Activated naive CD8-positive, alpha-beta T cell treated with anti-CD3 and anti-CD28 coated beads, Interleukin-2, amount 50 U/mL, for 24 hours (primary cell): ENCODE measurements at regions not wholly inside any gene's neighbourhood (a gene's known extent, or its start where the extent isn't known, plus 50 kb on each side); places are given as distances from the start of the nearest gene placed in this dataset.

Experiments
- ATAC-seq: fragments of 150-1000 bp; cut with Tn5 transposase; one replicate; pipeline ENCODE4 v1.10.0; 2021
- DNase-seq: peaks from one replicate; pipeline ENCODE4 v3.0.0; 2021
- H3K27ac Mint-ChIP-seq: one replicate; pipeline ENCODE4 v1.8.0; 2021; ENCODE audit warnings: mild to moderate bottlenecking, mixed read lengths
- H3K27me3 Mint-ChIP-seq: one replicate; pipeline ENCODE4 v1.8.0; 2021; ENCODE audit warnings: mixed read lengths
- H3K36me3 Mint-ChIP-seq: one replicate; pipeline ENCODE4 v1.8.0; 2021; ENCODE audit warnings: low read depth, mixed read lengths
- H3K4me1 Mint-ChIP-seq: one replicate; pipeline ENCODE4 v1.8.0; 2021; ENCODE audit warnings: mixed read lengths
- H3K4me3 Mint-ChIP-seq: one replicate; pipeline ENCODE4 v1.8.0; 2021; ENCODE audit warnings: mild to moderate bottlenecking, moderate library complexity, mixed read lengths
- H3K9me3 Mint-ChIP-seq: one replicate; pipeline ENCODE4 v1.8.0; 2021; ENCODE audit warnings: mixed read lengths

DNA sequence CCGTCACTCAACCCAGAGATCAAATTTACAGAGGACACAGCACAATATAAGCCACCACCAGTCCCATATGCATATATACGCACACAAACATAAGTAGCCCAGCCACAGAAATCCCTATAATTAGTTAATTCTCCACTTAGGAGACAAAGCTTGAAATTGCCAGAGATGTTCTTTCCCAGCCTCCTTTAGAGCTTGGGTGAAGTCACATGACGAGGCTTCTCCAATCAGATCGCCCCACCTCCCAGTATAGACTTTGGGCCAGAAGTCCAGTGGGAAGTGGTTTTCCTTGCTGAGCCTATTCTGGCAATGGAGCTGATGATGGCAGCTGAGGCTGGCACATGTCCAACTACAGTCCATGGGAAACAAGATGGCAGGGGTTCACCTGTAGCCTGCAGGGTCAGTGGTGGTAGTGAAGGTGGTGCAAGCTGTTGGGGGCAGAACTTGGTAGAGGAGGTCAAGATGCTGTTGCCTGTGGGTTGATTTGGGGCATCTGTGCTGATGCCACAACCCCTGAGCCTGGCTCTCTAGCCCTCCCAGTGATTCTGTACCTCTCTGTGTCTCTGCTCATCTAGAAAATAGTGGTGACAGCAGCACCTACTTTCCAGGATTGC is 535.9 kb downstream of the MATN1 start:
- H3K27me3 Mint-ChIP-seq: peaks cover 6% of the 10 kb centered on the region
- H3K4me3 Mint-ChIP-seq: no peak overlapping the region
- H3K36me3 Mint-ChIP-seq: no peaks in the 10 kb centered on the region
- no peak overlapping the region for H3K27ac Mint-ChIP-seq
- DNase-seq: no peak
- peaks cover 9% of the 10 kb centered on the region for H3K4me1 Mint-ChIP-seq
- ATAC-seq: no peak
- no peaks in the 10 kb centered on the region for H3K9me3 Mint-ChIP-seq

GRCh38 chr1:30186586-30186985 is 536.8 kb downstream of the MATN1 start:
- Mint-ChIP-seq H3K9me3 (no peaks in the 10 kb centered on the region), H3K4me3 (no peak overlapping the region)

DNA sequence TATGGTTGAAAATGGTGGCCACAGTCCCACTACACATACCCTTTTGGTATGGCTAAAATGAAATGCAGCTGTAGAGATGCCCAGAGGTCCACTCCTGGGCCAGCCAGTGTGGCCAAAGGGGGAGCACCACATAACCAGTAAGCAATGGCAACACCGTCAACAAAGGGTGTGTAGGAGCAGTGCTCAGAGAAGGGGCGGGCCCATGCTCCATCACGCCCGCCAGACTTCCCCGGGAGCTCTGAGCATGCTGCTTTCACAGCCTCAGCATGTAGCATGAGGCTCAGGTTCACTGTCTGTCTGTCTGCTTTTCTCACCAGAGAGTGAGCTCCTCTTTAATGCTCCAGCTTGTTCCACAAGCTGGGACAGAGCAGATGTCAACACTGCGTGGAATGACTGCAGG is 537.6 kb downstream of the MATN1 start:
- no peak overlapping the region for H3K4me3 Mint-ChIP-seq
- no peaks in the 10 kb centered on the region for H3K36me3 Mint-ChIP-seq
- ATAC-seq (no peak), DNase-seq (no peak)
- H3K27me3 Mint-ChIP-seq: peaks cover 6% of the 10 kb centered on the region
- peaks cover 3% of the 10 kb centered on the region for H3K4me1 Mint-ChIP-seq
- no peaks in the 10 kb centered on the region for H3K9me3 Mint-ChIP-seq
- no peak overlapping the region for H3K27ac Mint-ChIP-seq

More at GRCh38 chr1:30186586-30186985, 536.8 kb downstream of the MATN1 start:
- H3K27me3 Mint-ChIP-seq: peaks cover 6% of the 10 kb centered on the region
- peaks cover 9% of the 10 kb centered on the region for H3K4me1 Mint-ChIP-seq
- H3K36me3 Mint-ChIP-seq: no peaks in the 10 kb centered on the region
- H3K27ac Mint-ChIP-seq: no peak overlapping the region
- ATAC-seq: no peak
- no peak for DNase-seq

DNA sequence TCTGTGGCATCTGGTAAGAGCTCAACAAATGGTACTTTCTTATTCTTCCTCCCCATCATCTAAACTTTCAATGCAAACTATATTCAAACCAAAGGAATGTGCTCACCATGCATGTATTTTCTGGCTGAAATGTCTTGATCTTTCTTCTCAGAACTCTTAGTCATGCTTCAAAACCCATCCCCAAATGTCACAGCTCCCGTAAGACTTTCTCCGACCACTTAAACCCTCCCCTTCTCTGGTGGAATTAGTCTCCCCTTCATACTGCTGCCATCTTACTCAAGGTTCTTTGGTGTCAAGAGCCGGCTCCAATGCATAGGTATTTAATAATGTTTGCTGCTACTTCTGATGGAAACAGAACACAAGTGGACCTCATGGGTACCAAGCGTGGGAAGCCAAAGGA is 538.1 kb downstream of the MATN1 start:
- Mint-ChIP-seq H3K4me1 (no peaks in the 10 kb centered on the region), H3K36me3 (no peaks in the 10 kb centered on the region), H3K27ac (no peak overlapping the region), H3K9me3 (no peaks in the 10 kb centered on the region), H3K27me3 (peaks cover 6% of the 10 kb centered on the region), H3K4me3 (no peak overlapping the region)
- no peak for DNase-seq
- ATAC-seq: no peak

- Mint-ChIP-seq H3K9me3 (no peaks in the 10 kb centered on the region), H3K4me1 (no peaks in the 10 kb centered on the region), H3K27ac (no peak overlapping the region), H3K36me3 (no peaks in the 10 kb centered on the region), H3K27me3 (peaks cover 5% of the 10 kb centered on the region), H3K4me3 (no peak overlapping the region)
- DNase-seq: no peak
- no peak for ATAC-seq
Observed at GRCh38 chr1:30184393-30185141, 538.8 kb downstream of the MATN1 start.

DNA sequence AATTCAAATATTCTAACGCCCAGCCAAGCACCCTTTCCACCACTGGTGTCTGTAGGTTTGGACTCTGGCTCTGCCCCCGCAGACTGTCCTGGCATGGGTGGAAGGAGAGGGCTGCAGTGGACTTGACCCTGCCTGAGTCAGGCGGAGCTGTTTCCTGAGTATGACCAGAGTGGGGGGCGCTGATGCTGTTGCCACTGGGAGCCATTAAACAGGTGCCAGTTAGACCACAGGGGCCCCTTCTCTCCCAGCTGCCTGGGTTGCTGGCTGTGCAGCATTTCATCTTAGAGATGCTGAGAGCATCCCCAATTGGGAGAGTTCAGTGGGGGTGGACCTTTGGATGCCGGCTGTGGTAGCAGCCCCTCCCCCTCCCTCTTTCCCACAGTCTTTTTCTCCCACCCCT is 539.5 kb downstream of the MATN1 start:
- DNase-seq: no peak
- Mint-ChIP-seq H3K27ac (no peak overlapping the region), H3K4me1 (no peaks in the 10 kb centered on the region), H3K36me3 (no peaks in the 10 kb centered on the region), H3K4me3 (no peak overlapping the region), H3K9me3 (peaks cover 3% of the 10 kb centered on the region), H3K27me3 (peaks cover 3% of the 10 kb centered on the region)
- ATAC-seq: no peak

GRCh38 chr1:30183006-30183405 is 540.4 kb downstream of the MATN1 start:
- Mint-ChIP-seq H3K4me1 (no peaks in the 10 kb centered on the region), H3K36me3 (no peaks in the 10 kb centered on the region), H3K27me3 (peaks cover 2% of the 10 kb centered on the region), H3K4me3 (no peak overlapping the region), H3K27ac (no peak overlapping the region), H3K9me3 (peaks cover 3% of the 10 kb centered on the region)
- no peak for DNase-seq
- ATAC-seq: no peak

GRCh38 chr1:30179942-30180543 is 543.3 kb downstream of the MATN1 start:
- H3K4me1 Mint-ChIP-seq: no peaks in the 10 kb centered on the region
- H3K27me3 Mint-ChIP-seq: peaks cover 9% of the 10 kb centered on the region
- DNase-seq (no peak), ATAC-seq (no peak)
- H3K4me3 Mint-ChIP-seq: no peak overlapping the region
- H3K36me3 Mint-ChIP-seq: no peaks in the 10 kb centered on the region
- peaks cover 3% of the 10 kb centered on the region for H3K9me3 Mint-ChIP-seq
- H3K27ac Mint-ChIP-seq: no peak overlapping the region

DNA sequence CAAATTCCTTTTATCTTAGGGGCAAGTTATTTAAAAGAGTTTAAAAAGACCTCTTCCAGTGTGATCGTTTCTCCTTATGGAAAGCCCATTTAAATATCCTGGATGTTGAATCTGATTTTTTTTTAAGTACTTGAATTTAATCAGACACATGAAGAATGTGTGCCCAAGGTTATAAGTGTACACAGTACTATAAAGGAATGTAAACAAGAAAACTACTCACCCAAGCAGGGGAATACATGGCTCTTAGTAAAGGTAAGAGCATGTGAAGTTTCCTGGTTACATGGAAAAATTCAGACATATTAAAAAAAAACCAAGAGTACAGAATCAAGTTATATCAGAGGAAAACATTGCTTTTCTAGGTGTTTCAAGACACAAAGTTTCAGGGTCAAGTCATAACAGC is 546.9 kb downstream of the MATN1 start:
- ATAC-seq: no peak
- peaks cover 13% of the 10 kb centered on the region for H3K27me3 Mint-ChIP-seq
- H3K27ac Mint-ChIP-seq: no peak overlapping the region
- peaks cover 3% of the 10 kb centered on the region for H3K9me3 Mint-ChIP-seq
- H3K36me3 Mint-ChIP-seq: no peaks in the 10 kb centered on the region
- H3K4me3 Mint-ChIP-seq: no peak overlapping the region
- H3K4me1 Mint-ChIP-seq: no peaks in the 10 kb centered on the region
- no peak for DNase-seq

DNA sequence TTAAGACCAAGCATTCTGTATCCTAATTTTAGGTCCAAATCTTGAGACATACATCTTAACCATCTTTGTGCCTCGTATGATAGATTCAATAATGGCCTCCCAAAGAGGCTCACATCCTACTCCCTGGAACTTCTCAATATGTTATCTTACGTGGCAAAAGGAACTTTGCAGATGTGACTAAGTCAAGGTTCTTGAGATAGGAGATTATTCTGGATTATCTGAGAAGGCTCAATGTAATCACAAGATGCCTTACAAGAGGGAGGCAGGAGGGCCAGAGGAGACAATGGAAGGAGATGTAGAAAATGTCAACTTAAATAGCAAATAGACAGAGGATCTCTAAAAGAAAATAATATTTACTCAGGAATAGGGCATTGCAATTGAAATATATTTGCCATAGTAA is 548.9 kb downstream of the MATN1 start:
- Mint-ChIP-seq H3K36me3 (no peaks in the 10 kb centered on the region), H3K27ac (no peak overlapping the region), H3K27me3 (peaks cover 13% of the 10 kb centered on the region), H3K4me1 (no peaks in the 10 kb centered on the region), H3K9me3 (peaks cover 3% of the 10 kb centered on the region), H3K4me3 (no peak overlapping the region)
- ATAC-seq (no peak), DNase-seq (no peak)

GRCh38 chr1:30173560-30173959 is 549.8 kb downstream of the MATN1 start:
- ATAC-seq (no peak), DNase-seq (no peak)
- Mint-ChIP-seq H3K4me1 (no peaks in the 10 kb centered on the region), H3K36me3 (no peaks in the 10 kb centered on the region), H3K27ac (no peak overlapping the region), H3K9me3 (no peaks in the 10 kb centered on the region), H3K4me3 (no peak overlapping the region), H3K27me3 (peaks cover 11% of the 10 kb centered on the region)

DNA sequence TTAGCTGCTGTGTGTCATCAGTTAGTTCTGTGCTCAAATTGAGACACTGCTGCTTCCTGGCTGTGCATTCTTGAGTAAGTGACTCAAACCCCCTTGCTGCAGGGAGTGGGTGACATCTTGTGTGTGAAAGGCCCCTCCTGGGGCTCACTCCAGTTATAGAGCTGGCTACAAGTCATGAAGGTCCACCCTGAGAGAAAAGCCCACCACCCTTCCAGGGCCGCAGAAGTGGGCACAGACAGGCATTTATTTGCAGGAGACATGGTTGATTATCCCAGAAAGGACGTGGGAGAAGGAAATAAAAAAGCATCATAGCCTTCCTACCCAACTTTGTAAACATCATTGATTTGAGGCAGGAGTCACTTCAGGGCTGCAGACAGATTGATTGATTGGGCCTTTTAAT is 550.6 kb downstream of the MATN1 start:
- DNase-seq: no peak
- no peak for ATAC-seq
- Mint-ChIP-seq H3K27me3 (peaks cover 11% of the 10 kb centered on the region), H3K27ac (no peak overlapping the region), H3K36me3 (no peaks in the 10 kb centered on the region), H3K9me3 (no peaks in the 10 kb centered on the region), H3K4me1 (no peaks in the 10 kb centered on the region), H3K4me3 (no peak overlapping the region)

- Mint-ChIP-seq H3K27me3 (peaks cover 13% of the 10 kb centered on the region), H3K36me3 (no peaks in the 10 kb centered on the region), H3K27ac (no peak overlapping the region)
Observed at GRCh38 chr1:30172299-30172694, 551.1 kb downstream of the MATN1 start.

DNA sequence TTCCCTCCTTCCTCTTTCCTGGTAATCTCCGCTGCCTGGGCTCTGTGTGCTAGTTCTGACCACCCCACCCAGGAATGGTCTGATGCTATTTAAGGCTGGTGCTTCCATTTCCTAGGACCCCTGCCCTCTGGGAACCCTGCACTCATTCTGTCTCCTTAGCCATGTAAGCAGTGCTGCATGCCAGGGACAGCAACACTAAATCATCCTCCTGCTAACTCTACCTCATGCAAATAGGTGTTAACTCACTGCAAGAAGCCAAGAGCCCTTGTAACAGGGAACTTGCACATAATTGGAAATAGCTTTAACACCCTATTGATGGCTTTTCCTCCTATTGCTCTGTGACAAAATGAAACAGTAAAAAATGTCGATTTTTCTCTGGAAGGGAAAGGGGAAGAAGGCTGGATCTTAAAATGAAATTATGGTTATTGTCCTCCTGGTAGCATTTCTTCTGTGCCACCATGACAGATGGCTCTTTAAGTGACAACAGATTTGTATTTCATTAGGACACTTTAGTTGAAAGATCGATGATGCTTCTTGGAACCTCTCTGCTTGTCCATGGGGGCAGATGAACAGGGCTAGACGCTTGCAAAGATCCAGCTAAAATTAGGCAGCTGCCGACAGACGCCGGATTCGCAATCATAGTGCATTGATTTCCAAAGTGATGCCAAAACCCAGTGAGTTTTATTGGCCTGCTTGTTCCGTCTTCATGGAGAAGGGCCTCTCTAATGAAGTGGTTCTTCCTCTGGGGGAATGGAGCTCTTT is 551.7 kb downstream of the MATN1 start:
- Mint-ChIP-seq H3K4me1 (no peaks in the 10 kb centered on the region), H3K9me3 (no peaks in the 10 kb centered on the region), H3K27me3 (peaks cover 14% of the 10 kb centered on the region), H3K27ac (no peak overlapping the region), H3K36me3 (no peaks in the 10 kb centered on the region), H3K4me3 (no peak overlapping the region)
- DNase-seq: no peak
- no peak for ATAC-seq

More at GRCh38 chr1:30172299-30172694, 551.1 kb downstream of the MATN1 start:
- Mint-ChIP-seq H3K9me3 (no peaks in the 10 kb centered on the region), H3K4me1 (no peaks in the 10 kb centered on the region), H3K4me3 (no peak overlapping the region)
- no peak for ATAC-seq
- no peak for DNase-seq

- no peak overlapping the region for H3K4me3 Mint-ChIP-seq
- no peaks in the 10 kb centered on the region for H3K9me3 Mint-ChIP-seq
- DNase-seq (no peak), ATAC-seq (no peak)
- peaks cover 9% of the 10 kb centered on the region for H3K27me3 Mint-ChIP-seq
- no peaks in the 10 kb centered on the region for H3K4me1 Mint-ChIP-seq
- H3K36me3 Mint-ChIP-seq: no peaks in the 10 kb centered on the region
- H3K27ac Mint-ChIP-seq: no peak overlapping the region
Observed at GRCh38 chr1:30169269-30169668, 554.1 kb downstream of the MATN1 start.
